T-helper 2 cell treated with Interferon-gamma antibody and Interleukin-4, amounts not matched to agents 5 μg/mL and 100 μg/mL, for 36 hours (primary cell): ENCODE measurements at regions not wholly inside any gene's neighbourhood (a gene's known extent, or its start where the extent isn't known, plus 50 kb on each side); places are given as distances from the start of the nearest gene placed in this dataset.
"Not testable (repeated sequence)": the region's sequence is repeated elsewhere in the genome, so short reads cannot be mapped to it uniquely, and the experiment has no call there.

ENCODE experiments used
- DNase-seq: peaks from one replicate; pipeline ENCODE4 v3.0.0; 2021; ENCODE audit warnings: low spot score
- H3K27ac Mint-ChIP-seq: one replicate; pipeline ENCODE4 v1.8.0; 2021; ENCODE audit warnings: mild to moderate bottlenecking, mixed read lengths
- H3K27me3 Mint-ChIP-seq: one replicate; pipeline ENCODE4 v1.8.0; 2021; ENCODE audit warnings: low read depth, mixed read lengths
- H3K36me3 Mint-ChIP-seq: one replicate; pipeline ENCODE4 v1.8.0; 2021; ENCODE audit warnings: low read depth, mixed read lengths
- H3K4me1 Mint-ChIP-seq: one replicate; pipeline ENCODE4 v1.8.0; 2021; ENCODE audit warnings: low read depth, mixed read lengths
- H3K4me3 Mint-ChIP-seq: one replicate; pipeline ENCODE4 v1.8.0; 2022; ENCODE audit warnings: mild to moderate bottlenecking, moderate library complexity, mixed read lengths
- H3K9me3 Mint-ChIP-seq: one replicate; pipeline ENCODE4 v1.8.0; 2021; ENCODE audit warnings: mixed read lengths

- H3K4me3 Mint-ChIP-seq = no peak overlapping the region
- peaks cover 28% of the 10 kb centered on the region for H3K9me3 Mint-ChIP-seq
- H3K4me1 Mint-ChIP-seq = no peaks in the 10 kb centered on the region
- H3K27ac Mint-ChIP-seq = no peak overlapping the region
- no peaks in the 10 kb centered on the region for H3K27me3 Mint-ChIP-seq
- DNase-seq = no peak
- H3K36me3 Mint-ChIP-seq = no peaks in the 10 kb centered on the region
Observed at GRCh38 chr3:80770106-80771074, 991.1 kb downstream of the GBE1 start.

GRCh38 chr3:80769683-80770082 is 991.8 kb downstream of the GBE1 start:
- Mint-ChIP-seq H3K36me3 (no peaks in the 10 kb centered on the region), H3K4me1 (no peaks in the 10 kb centered on the region), H3K9me3 (peaks cover 28% of the 10 kb centered on the region), H3K27me3 (no peaks in the 10 kb centered on the region), H3K27ac (no peak overlapping the region), H3K4me3 (no peak overlapping the region)
- no peak for DNase-seq

- no peak for DNase-seq
- no peak overlapping the region for H3K27ac Mint-ChIP-seq
Observed at GRCh38 chr3:80767604-80768003, 993.8 kb downstream of the GBE1 start.

GRCh38 chr3:80754969-80755368 is 987.2 kb upstream of the ROBO1 start:
- Mint-ChIP-seq H3K4me1 (no peaks in the 10 kb centered on the region), H3K27ac (no peak overlapping the region), H3K9me3 (peaks cover 23% of the 10 kb centered on the region), H3K36me3 (no peaks in the 10 kb centered on the region), H3K4me3 (no peak overlapping the region), H3K27me3 (no peaks in the 10 kb centered on the region)
- no peak for DNase-seq

More at GRCh38 chr3:80767604-80768003, 993.8 kb downstream of the GBE1 start:
- H3K27me3 Mint-ChIP-seq = no peaks in the 10 kb centered on the region
- no peak overlapping the region for H3K4me3 Mint-ChIP-seq
- H3K4me1 Mint-ChIP-seq = no peaks in the 10 kb centered on the region
- peaks cover 27% of the 10 kb centered on the region for H3K9me3 Mint-ChIP-seq
- H3K36me3 Mint-ChIP-seq = no peaks in the 10 kb centered on the region

- Mint-ChIP-seq H3K4me3 (no peak overlapping the region), H3K27me3 (no peaks in the 10 kb centered on the region), H3K36me3 (no peaks in the 10 kb centered on the region), H3K27ac (no peak overlapping the region), H3K4me1 (no peaks in the 10 kb centered on the region), H3K9me3 (peaks cover 29% of the 10 kb centered on the region)
- DNase-seq = no peak
Observed at GRCh38 chr3:80753021-80753420, 985.2 kb upstream of the ROBO1 start.

- DNase-seq = no peak
- Mint-ChIP-seq H3K4me1 (no peaks in the 10 kb centered on the region), H3K27ac (no peak overlapping the region), H3K9me3 (peaks cover 27% of the 10 kb centered on the region), H3K27me3 (no peaks in the 10 kb centered on the region), H3K4me3 (no peak overlapping the region), H3K36me3 (no peaks in the 10 kb centered on the region)
Observed at GRCh38 chr3:80750637-80751036, 982.8 kb upstream of the ROBO1 start.

- Mint-ChIP-seq H3K36me3 (no peaks in the 10 kb centered on the region), H3K9me3 (peaks cover 33% of the 10 kb centered on the region), H3K27ac (no peak overlapping the region), H3K27me3 (no peaks in the 10 kb centered on the region), H3K4me3 (no peak overlapping the region), H3K4me1 (no peaks in the 10 kb centered on the region)
- DNase-seq = no peak
Observed at GRCh38 chr3:80734920-80735319, 967.1 kb upstream of the ROBO1 start.

- no peaks in the 10 kb centered on the region for H3K4me1 Mint-ChIP-seq
- H3K27me3 Mint-ChIP-seq = no peaks in the 10 kb centered on the region
- no peak overlapping the region for H3K27ac Mint-ChIP-seq
- no peak for DNase-seq
- H3K9me3 Mint-ChIP-seq = peaks cover 30% of the 10 kb centered on the region
- no peaks in the 10 kb centered on the region for H3K36me3 Mint-ChIP-seq
- no peak overlapping the region for H3K4me3 Mint-ChIP-seq
Observed at GRCh38 chr3:80734483-80734882, 966.7 kb upstream of the ROBO1 start.

GRCh38 chr3:80733522-80734176 is 965.9 kb upstream of the ROBO1 start:
- peaks cover 32% of the 10 kb centered on the region for H3K9me3 Mint-ChIP-seq
- H3K27me3 Mint-ChIP-seq = no peaks in the 10 kb centered on the region
- DNase-seq = no peak
- H3K27ac Mint-ChIP-seq = no peak overlapping the region
- H3K4me3 Mint-ChIP-seq = no peak overlapping the region
- H3K36me3 Mint-ChIP-seq = no peaks in the 10 kb centered on the region
- no peaks in the 10 kb centered on the region for H3K4me1 Mint-ChIP-seq

- not testable (repeated sequence) for H3K4me3 Mint-ChIP-seq, H3K36me3 Mint-ChIP-seq, DNase-seq, H3K4me1 Mint-ChIP-seq, H3K27ac Mint-ChIP-seq, H3K27me3 Mint-ChIP-seq
- H3K9me3 Mint-ChIP-seq = peaks cover 33% of the 10 kb centered on the region
Observed at GRCh38 chr3:80727561-80727960, 959.8 kb upstream of the ROBO1 start.

- not testable (repeated sequence) for H3K27ac Mint-ChIP-seq, H3K27me3 Mint-ChIP-seq, H3K4me1 Mint-ChIP-seq, H3K36me3 Mint-ChIP-seq, H3K4me3 Mint-ChIP-seq, DNase-seq
- H3K9me3 Mint-ChIP-seq = peaks cover 47% of the 10 kb centered on the region
Observed at GRCh38 chr3:80709597-80710322, 942.0 kb upstream of the ROBO1 start.

- H3K36me3 Mint-ChIP-seq = no peaks in the 10 kb centered on the region
- H3K4me1 Mint-ChIP-seq = no peaks in the 10 kb centered on the region
- DNase-seq = no peak
- peaks cover 23% of the 10 kb centered on the region for H3K9me3 Mint-ChIP-seq
- no peak overlapping the region for H3K27ac Mint-ChIP-seq
- no peak overlapping the region for H3K4me3 Mint-ChIP-seq
- H3K27me3 Mint-ChIP-seq = no peaks in the 10 kb centered on the region
Observed at GRCh38 chr3:80705290-80705689, 937.5 kb upstream of the ROBO1 start.

- DNase-seq = no peak
- Mint-ChIP-seq H3K4me1 (no peaks in the 10 kb centered on the region), H3K4me3 (no peak overlapping the region), H3K36me3 (no peaks in the 10 kb centered on the region), H3K27me3 (no peaks in the 10 kb centered on the region), H3K9me3 (peaks cover 29% of the 10 kb centered on the region), H3K27ac (no peak overlapping the region)
Observed at GRCh38 chr3:80701349-80701748, 933.6 kb upstream of the ROBO1 start.

GRCh38 chr3:80697291-80697690 is 929.5 kb upstream of the ROBO1 start:
- H3K27me3 Mint-ChIP-seq = no peaks in the 10 kb centered on the region
- no peak overlapping the region for H3K4me3 Mint-ChIP-seq
- H3K27ac Mint-ChIP-seq = no peak overlapping the region
- peaks cover 27% of the 10 kb centered on the region for H3K9me3 Mint-ChIP-seq
- H3K4me1 Mint-ChIP-seq = no peaks in the 10 kb centered on the region
- DNase-seq = no peak
- H3K36me3 Mint-ChIP-seq = no peaks in the 10 kb centered on the region
